Omental fat pad (tissue), 3 donors: ENCODE measurements at regions not wholly inside any gene's neighbourhood (a gene's known extent, or its start where the extent isn't known, plus 50 kb on each side); places are given as distances from the start of the nearest gene placed in this dataset.

Source experiments
- ATAC-seq: fragments of 150-250 bp; one replicate; pipeline ENCODE4 v1.9.1; 2016; ENCODE audit warnings: mild to moderate bottlenecking, moderate library complexity; ENCODE audit not compliant: low FRiP score
- DNase-seq: peaks from one replicate; pipeline ENCODE4 v3.0.0-alpha.2; 2019; ENCODE audit warnings: low spot score
- CTCF ChIP-seq, 3 donors: fragments of 450-650 bp; IDR thresholded peaks; one replicate each; pipeline ENCODE4 v1.5.1; 2016 to 2017; ENCODE audit warnings: antibody characterized with exemption in 3 of 3, mild to moderate bottlenecking in 3 of 3, moderate library complexity in 2 of 3

- DNase-seq (no peak), ATAC-seq (no peak)
- TF ChIP-seq CTCF (IDR thresholded peaks at IDR 0.05): no peak
Measured at GRCh38 chr3:59606638-59607266, 556.9 kb upstream of the CFAP20DC start.

GRCh38 chr3:59605944-59606534 lies 556.2 kb upstream of the CFAP20DC start:
- DNase-seq (no peak), ATAC-seq (no peak)
- no peak for TF ChIP-seq CTCF (IDR thresholded peaks at IDR 0.05)

- ATAC-seq (no peak), DNase-seq (no peak)
- TF ChIP-seq CTCF (IDR thresholded peaks at IDR 0.05): no peak
Measured at GRCh38 chr3:59605318-59605717, 555.5 kb upstream of the CFAP20DC start.

- no peak for DNase-seq
- no peak for TF ChIP-seq CTCF (IDR thresholded peaks at IDR 0.05)
- ATAC-seq: no peak
Measured at GRCh38 chr3:59601486-59601885, 551.7 kb upstream of the CFAP20DC start.

- no peak for ATAC-seq
- no peak for DNase-seq
- no peak for TF ChIP-seq CTCF (IDR thresholded peaks at IDR 0.05)
Measured at GRCh38 chr3:59600631-59601030, 550.8 kb upstream of the CFAP20DC start.

- TF ChIP-seq CTCF (IDR thresholded peaks at IDR 0.05): no peak
- no peak for DNase-seq
- no peak for ATAC-seq
Measured at GRCh38 chr3:59596741-59597140, 546.9 kb upstream of the CFAP20DC start.

- ATAC-seq: no peak
- TF ChIP-seq CTCF (IDR thresholded peaks at IDR 0.05): no peak
- no peak for DNase-seq
Measured at GRCh38 chr3:59595830-59596229, 546.0 kb upstream of the CFAP20DC start.
